T-helper 2 cell treated with Interferon-gamma antibody and Interleukin-4, amounts not matched to agents 5 μg/mL and 100 μg/mL, for 36 hours (primary cell): ENCODE measurements at regions not wholly inside any gene's neighbourhood (a gene's known extent, or its start where the extent isn't known, plus 50 kb on each side); places are given as distances from the start of the nearest gene placed in this dataset.

Experiments
- DNase-seq: peaks from one replicate; pipeline ENCODE4 v3.0.0; 2021; ENCODE audit warnings: low spot score
- H3K27ac Mint-ChIP-seq: one replicate; pipeline ENCODE4 v1.8.0; 2021; ENCODE audit warnings: mild to moderate bottlenecking, mixed read lengths
- H3K27me3 Mint-ChIP-seq: one replicate; pipeline ENCODE4 v1.8.0; 2021; ENCODE audit warnings: low read depth, mixed read lengths
- H3K36me3 Mint-ChIP-seq: one replicate; pipeline ENCODE4 v1.8.0; 2021; ENCODE audit warnings: low read depth, mixed read lengths
- H3K4me1 Mint-ChIP-seq: one replicate; pipeline ENCODE4 v1.8.0; 2021; ENCODE audit warnings: low read depth, mixed read lengths
- H3K4me3 Mint-ChIP-seq: one replicate; pipeline ENCODE4 v1.8.0; 2022; ENCODE audit warnings: mild to moderate bottlenecking, moderate library complexity, mixed read lengths
- H3K9me3 Mint-ChIP-seq: one replicate; pipeline ENCODE4 v1.8.0; 2021; ENCODE audit warnings: mixed read lengths

DNA sequence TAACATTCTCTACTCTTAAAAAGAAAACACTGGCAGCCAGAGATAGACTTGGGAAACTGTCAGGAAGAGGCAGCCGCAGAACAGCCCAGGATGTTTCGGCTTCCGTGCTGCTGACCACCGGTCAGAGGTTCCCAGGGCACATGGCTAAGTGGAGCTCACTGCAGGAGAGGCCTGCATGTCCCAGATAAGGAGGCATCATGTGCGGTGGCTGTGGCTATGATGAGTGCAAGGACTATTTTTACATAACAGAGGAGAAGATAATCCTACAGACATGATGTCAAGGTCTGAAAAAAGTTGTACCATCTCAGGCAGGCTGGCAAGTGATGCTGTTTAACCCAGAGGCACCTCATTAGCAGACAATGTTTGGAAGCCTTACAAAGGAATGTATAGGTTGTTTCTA, 252.3 kb downstream of the CYRIA start:
- Mint-ChIP-seq H3K4me3 (no peak overlapping the region), H3K36me3 (no peaks in the 10 kb centered on the region), H3K4me1 (no peaks in the 10 kb centered on the region), H3K9me3 (no peaks in the 10 kb centered on the region), H3K27me3 (no peaks in the 10 kb centered on the region), H3K27ac (no peak overlapping the region)
- no peak for DNase-seq

- H3K27me3 Mint-ChIP-seq, result no peaks in the 10 kb centered on the region
- no peak overlapping the region for H3K4me3 Mint-ChIP-seq
- no peaks in the 10 kb centered on the region for H3K36me3 Mint-ChIP-seq
- H3K27ac Mint-ChIP-seq, result no peak overlapping the region
- DNase-seq, result no peak
- H3K9me3 Mint-ChIP-seq, result no peaks in the 10 kb centered on the region
- H3K4me1 Mint-ChIP-seq, result no peaks in the 10 kb centered on the region
Observed at GRCh38 chr2:16412321-16413030, 253.2 kb downstream of the CYRIA start.

DNA sequence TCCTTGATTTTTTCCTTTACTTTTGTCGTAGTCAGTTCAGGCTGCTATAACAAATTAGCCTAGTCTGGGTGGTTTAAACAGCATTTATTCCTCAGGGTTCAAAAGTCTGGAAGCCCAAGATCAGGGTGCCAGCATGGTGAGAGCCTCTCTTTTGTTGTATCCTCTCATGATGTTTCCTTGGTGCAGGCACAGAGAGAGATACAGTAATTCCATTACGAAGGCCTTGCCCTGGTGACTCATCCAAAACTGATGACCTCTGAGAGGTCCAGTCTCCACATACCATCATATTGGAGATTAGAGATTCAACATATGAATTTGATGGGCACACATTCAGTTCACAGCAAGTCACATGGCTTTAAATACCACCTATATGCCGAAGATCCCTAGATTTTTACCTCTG, 253.8 kb downstream of the CYRIA start:
- no peaks in the 10 kb centered on the region for H3K4me1 Mint-ChIP-seq
- no peak overlapping the region for H3K27ac Mint-ChIP-seq
- H3K36me3 Mint-ChIP-seq, result no peaks in the 10 kb centered on the region
- H3K9me3 Mint-ChIP-seq, result no peaks in the 10 kb centered on the region
- DNase-seq, result no peak
- no peak overlapping the region for H3K4me3 Mint-ChIP-seq
- no peaks in the 10 kb centered on the region for H3K27me3 Mint-ChIP-seq

DNA sequence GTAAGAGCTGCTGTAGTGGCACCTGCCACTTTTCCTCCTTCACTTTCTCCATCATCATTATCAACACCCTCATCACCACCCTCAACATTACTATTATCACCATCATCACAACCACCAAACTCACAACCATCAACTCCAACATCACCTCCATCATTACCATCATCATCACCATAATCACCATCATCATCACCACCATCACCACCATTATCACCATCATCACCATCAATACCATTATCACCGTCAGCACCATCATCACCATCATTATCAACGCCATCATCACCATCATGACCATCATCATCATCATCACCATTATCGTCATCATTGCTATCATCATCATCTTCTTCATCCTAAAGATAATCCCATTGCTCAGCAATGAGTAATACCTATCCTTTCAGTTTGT, 255.8 kb downstream of the CYRIA start:
- H3K27ac Mint-ChIP-seq, result no peak overlapping the region
- H3K9me3 Mint-ChIP-seq, result no peaks in the 10 kb centered on the region
- no peak overlapping the region for H3K4me3 Mint-ChIP-seq
- DNase-seq, result no peak
- no peaks in the 10 kb centered on the region for H3K36me3 Mint-ChIP-seq
- H3K4me1 Mint-ChIP-seq, result no peaks in the 10 kb centered on the region
- no peaks in the 10 kb centered on the region for H3K27me3 Mint-ChIP-seq

GRCh38 chr2:16409006-16409390, 256.6 kb downstream of the CYRIA start:
- H3K4me3 Mint-ChIP-seq, result no peak overlapping the region
- H3K4me1 Mint-ChIP-seq, result no peaks in the 10 kb centered on the region
- H3K36me3 Mint-ChIP-seq, result no peaks in the 10 kb centered on the region
- DNase-seq, result no peak
- no peaks in the 10 kb centered on the region for H3K27me3 Mint-ChIP-seq
- H3K9me3 Mint-ChIP-seq, result no peaks in the 10 kb centered on the region
- H3K27ac Mint-ChIP-seq, result no peak overlapping the region

DNA sequence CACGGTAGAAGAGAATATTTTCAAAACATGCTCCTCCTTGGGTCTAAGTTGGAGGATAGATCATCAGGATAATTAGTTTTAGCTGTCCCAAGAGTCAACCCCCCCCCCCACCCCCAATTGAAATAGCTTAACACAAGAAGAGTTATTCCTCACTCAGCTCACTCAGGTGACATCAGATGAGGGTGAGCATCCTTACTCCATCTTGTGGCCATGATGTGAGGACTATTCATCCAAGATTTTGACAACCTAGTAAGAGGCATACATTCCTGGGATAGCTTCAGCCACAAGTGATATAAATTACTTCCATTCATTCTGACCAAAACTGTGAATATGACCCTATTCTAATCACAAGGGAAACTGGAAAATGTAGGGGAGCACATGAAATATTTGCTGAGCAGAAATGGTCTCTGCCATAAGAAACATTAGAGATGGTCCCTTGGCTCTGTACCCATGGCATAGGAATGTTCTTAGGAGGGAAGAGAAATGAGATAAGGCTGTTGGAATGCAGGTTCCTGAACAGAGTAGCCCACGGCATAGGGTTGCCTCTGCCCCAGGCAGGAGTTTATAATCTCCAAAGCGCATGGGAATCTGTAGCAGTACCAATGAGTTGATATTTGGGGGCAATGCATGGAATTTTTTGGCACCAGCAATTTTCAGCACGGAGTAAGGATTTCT, 257.2 kb downstream of the CYRIA start:
- H3K36me3 Mint-ChIP-seq, result no peaks in the 10 kb centered on the region
- no peak overlapping the region for H3K4me3 Mint-ChIP-seq
- DNase-seq, result no peak

GRCh38 chr2:16407358-16407757, 258.3 kb downstream of the CYRIA start:
- Mint-ChIP-seq H3K4me3 (no peak overlapping the region), H3K4me1 (no peaks in the 10 kb centered on the region), H3K27ac (no peak overlapping the region), H3K36me3 (no peaks in the 10 kb centered on the region), H3K9me3 (no peaks in the 10 kb centered on the region), H3K27me3 (no peaks in the 10 kb centered on the region)
- DNase-seq, result no peak

More for the DNA sequence above, 257.2 kb downstream of the CYRIA start:
- no peaks in the 10 kb centered on the region for H3K9me3 Mint-ChIP-seq
- H3K27me3 Mint-ChIP-seq, result no peaks in the 10 kb centered on the region
- H3K4me1 Mint-ChIP-seq, result no peaks in the 10 kb centered on the region
- H3K27ac Mint-ChIP-seq, result no peak overlapping the region

- no peaks in the 10 kb centered on the region for H3K27me3 Mint-ChIP-seq
- no peaks in the 10 kb centered on the region for H3K9me3 Mint-ChIP-seq
- H3K27ac Mint-ChIP-seq, result no peak overlapping the region
- DNase-seq, result no peak
- no peak overlapping the region for H3K4me3 Mint-ChIP-seq
- H3K36me3 Mint-ChIP-seq, result no peaks in the 10 kb centered on the region
- no peaks in the 10 kb centered on the region for H3K4me1 Mint-ChIP-seq
Observed at GRCh38 chr2:16406496-16407289, 258.9 kb downstream of the CYRIA start.

- no peaks in the 10 kb centered on the region for H3K9me3 Mint-ChIP-seq
- no peak overlapping the region for H3K27ac Mint-ChIP-seq
- no peak overlapping the region for H3K4me3 Mint-ChIP-seq
- H3K27me3 Mint-ChIP-seq, result no peaks in the 10 kb centered on the region
- no peak for DNase-seq
- no peaks in the 10 kb centered on the region for H3K4me1 Mint-ChIP-seq
- H3K36me3 Mint-ChIP-seq, result no peaks in the 10 kb centered on the region
Observed at GRCh38 chr2:16405551-16405950, 260.1 kb downstream of the CYRIA start.

GRCh38 chr2:16404551-16405300, 260.9 kb downstream of the CYRIA start:
- no peaks in the 10 kb centered on the region for H3K4me1 Mint-ChIP-seq
- H3K4me3 Mint-ChIP-seq, result no peak overlapping the region
- H3K27ac Mint-ChIP-seq, result no peak overlapping the region
- H3K27me3 Mint-ChIP-seq, result no peaks in the 10 kb centered on the region
- no peaks in the 10 kb centered on the region for H3K9me3 Mint-ChIP-seq
- DNase-seq, result no peak
- H3K36me3 Mint-ChIP-seq, result no peaks in the 10 kb centered on the region

DNA sequence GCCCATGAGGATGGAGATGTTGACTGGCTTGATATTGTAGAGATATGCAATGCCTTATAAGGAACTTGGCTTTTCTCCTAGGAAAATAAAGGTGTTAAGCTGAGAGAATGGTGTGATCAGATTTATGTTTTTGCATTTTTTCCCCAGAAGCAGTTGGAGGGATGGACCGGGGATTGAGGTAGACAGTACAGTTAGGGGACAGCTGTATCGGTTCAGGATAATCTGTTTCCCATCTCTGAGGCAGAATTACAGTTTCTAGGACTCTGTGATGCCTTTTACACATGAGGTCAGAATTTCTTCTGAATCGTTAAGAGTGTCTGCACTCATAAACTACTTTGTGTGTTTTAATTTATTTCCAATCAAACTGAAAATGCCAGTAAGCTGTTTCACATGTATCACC, 261.5 kb downstream of the CYRIA start:
- Mint-ChIP-seq H3K9me3 (no peaks in the 10 kb centered on the region), H3K27me3 (no peaks in the 10 kb centered on the region), H3K27ac (no peak overlapping the region), H3K4me1 (no peaks in the 10 kb centered on the region), H3K36me3 (no peaks in the 10 kb centered on the region), H3K4me3 (no peak overlapping the region)
- no peak for DNase-seq

DNA sequence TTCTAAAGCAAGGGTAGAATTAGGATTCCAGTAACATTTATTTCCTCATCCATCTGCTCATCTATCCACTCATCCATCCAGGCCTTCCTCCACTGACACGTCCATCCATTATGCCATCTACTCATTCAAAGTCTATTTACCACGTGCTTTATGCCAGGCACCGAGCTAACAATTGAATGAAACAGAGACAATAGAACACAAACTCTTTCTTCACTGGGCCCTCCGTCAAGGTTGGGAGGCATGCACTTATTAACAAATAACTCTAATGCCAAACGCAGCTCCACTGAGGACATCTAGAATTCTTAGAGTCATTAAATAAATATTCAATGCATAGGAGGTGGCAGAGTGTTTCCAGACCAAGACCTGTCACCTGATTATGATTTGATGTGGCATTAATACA, 262.7 kb downstream of the CYRIA start:
- H3K27ac Mint-ChIP-seq, result no peak overlapping the region
- H3K9me3 Mint-ChIP-seq, result no peaks in the 10 kb centered on the region
- H3K36me3 Mint-ChIP-seq, result no peaks in the 10 kb centered on the region
- H3K4me3 Mint-ChIP-seq, result no peak overlapping the region
- DNase-seq, result no peak
- no peaks in the 10 kb centered on the region for H3K4me1 Mint-ChIP-seq
- no peaks in the 10 kb centered on the region for H3K27me3 Mint-ChIP-seq

DNA sequence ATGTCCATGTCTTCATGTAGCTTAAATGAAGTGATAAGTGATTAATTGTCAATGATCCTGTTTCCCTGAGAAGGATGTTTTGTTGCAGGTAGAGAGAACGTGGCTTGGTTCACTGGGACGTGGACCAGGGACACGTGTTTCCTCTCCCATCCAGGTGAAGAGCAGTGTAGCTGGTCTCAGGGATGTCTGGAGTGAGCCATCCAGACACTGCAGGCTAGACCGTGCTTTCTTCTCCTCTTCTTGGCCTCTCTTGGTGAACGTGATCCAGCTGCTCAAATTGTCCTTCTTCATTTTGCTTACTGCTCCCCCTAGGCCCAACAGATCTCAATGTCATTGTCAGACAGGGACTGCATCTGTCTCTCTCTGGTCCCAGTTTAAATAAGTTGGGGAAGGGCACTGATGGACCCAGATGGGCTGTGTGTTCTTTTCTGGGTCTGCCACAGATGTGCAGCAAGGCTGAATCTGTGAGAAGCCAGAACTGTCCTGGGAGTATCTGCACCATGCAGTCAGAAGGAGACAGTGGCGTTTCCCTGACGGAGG, 263.8 kb downstream of the CYRIA start:
- Mint-ChIP-seq H3K4me3 (no peak overlapping the region), H3K36me3 (no peaks in the 10 kb centered on the region), H3K4me1 (no peaks in the 10 kb centered on the region), H3K27me3 (no peaks in the 10 kb centered on the region), H3K27ac (no peak overlapping the region), H3K9me3 (no peaks in the 10 kb centered on the region)
- no peak for DNase-seq
